ENCODE measurements at regions not wholly inside any gene's neighbourhood (a gene's known extent, or its start where the extent isn't known, plus 50 kb on each side); places are given as distances from the start of the nearest gene placed in this dataset.
"Not testable (repeated sequence)": the region's sequence is repeated elsewhere in the genome, so short reads cannot be mapped to it uniquely, and the experiment has no call there.

DNA sequence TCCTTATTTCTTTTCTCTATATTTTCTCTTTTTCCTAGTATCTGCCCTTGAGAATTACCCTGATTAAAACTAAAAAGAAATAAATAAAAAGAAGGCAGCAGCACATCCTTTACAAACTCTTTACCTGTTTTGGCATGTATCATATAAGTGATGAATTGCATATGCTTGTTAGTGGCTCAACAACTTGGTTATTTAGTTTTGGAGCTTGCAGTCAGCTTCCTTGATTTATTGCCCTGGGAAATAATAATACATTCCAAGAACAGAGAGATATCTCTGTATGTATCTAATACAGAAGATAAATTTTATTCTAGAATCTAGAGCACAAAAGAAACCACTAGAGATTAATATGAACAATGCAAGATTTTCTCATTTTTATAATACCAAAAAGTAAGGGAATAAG is 139.8 kb upstream of the ZC3H15 start:
- Mint-ChIP-seq H3K9me3 (no peaks in the 10 kb centered on the region), H3K4me1 (ENCODE audit: low read depth) (peaks cover 6% of the 10 kb centered on the region; the same call in 1 of the 2 replicates), H3K4me3 (no peak overlapping the region), H3K27ac (no peak overlapping the region), H3K27me3 (ENCODE audit: insufficient read depth) (peaks cover 2% of the 10 kb centered on the region; the same call in 1 of the 2 replicates), H3K36me3 (ENCODE audit: low read depth) (no peaks in the 10 kb centered on the region)
- TF ChIP-seq, protein P1, sequence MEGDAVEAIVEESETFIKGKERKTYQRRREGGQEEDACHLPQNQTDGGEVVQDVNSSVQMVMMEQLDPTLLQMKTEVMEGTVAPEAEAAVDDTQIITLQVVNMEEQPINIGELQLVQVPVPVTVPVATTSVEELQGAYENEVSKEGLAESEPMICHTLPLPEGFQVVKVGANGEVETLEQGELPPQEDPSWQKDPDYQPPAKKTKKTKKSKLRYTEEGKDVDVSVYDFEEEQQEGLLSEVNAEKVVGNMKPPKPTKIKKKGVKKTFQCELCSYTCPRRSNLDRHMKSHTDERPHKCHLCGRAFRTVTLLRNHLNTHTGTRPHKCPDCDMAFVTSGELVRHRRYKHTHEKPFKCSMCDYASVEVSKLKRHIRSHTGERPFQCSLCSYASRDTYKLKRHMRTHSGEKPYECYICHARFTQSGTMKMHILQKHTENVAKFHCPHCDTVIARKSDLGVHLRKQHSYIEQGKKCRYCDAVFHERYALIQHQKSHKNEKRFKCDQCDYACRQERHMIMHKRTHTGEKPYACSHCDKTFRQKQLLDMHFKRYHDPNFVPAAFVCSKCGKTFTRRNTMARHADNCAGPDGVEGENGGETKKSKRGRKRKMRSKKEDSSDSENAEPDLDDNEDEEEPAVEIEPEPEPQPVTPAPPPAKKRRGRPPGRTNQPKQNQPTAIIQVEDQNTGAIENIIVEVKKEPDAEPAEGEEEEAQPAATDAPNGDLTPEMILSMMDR (IDR thresholded peaks at IDR 0.05) = no peak
- no peak for DNase-seq

DNA sequence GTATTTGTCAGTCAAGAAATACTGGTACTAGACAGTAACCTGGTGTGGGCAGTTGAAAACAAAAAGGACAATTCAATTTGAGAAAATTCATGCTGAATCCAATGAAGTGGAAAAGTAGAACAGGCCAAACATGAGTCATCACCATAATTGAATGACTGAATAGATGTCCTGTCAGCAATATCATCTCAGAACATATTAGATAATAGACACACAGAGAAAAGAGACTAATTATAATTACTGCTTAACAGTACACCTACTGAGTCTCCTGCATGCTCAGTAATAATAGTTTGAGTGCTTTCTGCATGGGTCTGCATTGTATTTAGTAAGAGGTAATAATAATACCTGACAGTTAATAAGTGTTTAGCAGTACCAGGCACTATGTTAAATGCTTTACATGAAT is 138.6 kb upstream of the ZC3H15 start:
- Mint-ChIP-seq H3K4me1 (ENCODE audit: low read depth) (peaks cover 6% of the 10 kb centered on the region; the same call in 1 of the 2 replicates), H3K36me3 (ENCODE audit: low read depth) (no peaks in the 10 kb centered on the region), H3K27ac (no peak overlapping the region), H3K4me3 (no peak overlapping the region), H3K27me3 (ENCODE audit: insufficient read depth) (peaks cover 2% of the 10 kb centered on the region; the same call in 1 of the 2 replicates), H3K9me3 (peaks cover 3% of the 10 kb centered on the region; the same call in 1 of the 2 replicates)
- TF ChIP-seq, protein P1 (IDR thresholded peaks at IDR 0.05) = no peak
- DNase-seq = no peak

DNA sequence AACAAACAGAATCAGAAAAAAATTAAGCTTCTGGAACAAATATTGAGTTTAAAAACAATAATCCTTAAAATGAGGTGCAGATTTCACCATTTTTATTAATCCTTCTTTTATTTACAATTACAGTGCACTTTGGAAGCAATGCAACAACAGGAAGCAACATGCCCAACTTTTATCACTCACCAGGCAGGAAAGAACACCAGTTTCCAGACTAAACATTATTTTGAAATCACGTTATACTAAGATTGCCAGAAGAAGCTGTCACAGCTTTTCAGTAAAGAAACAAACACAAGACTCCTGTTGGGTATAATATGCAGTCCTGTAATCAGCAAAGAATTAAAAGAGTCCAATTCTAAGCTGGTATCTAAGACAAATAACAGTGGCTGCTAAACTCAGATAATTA is 137.9 kb upstream of the ZC3H15 start:
- Mint-ChIP-seq H3K9me3 (peaks cover 10% of the 10 kb centered on the region; the same call in 1 of the 2 replicates), H3K4me3 (no peak overlapping the region), H3K27me3 (ENCODE audit: insufficient read depth) (peaks cover 2% of the 10 kb centered on the region; the same call in 1 of the 2 replicates), H3K36me3 (ENCODE audit: low read depth) (no peaks in the 10 kb centered on the region), H3K27ac (no peak overlapping the region), H3K4me1 (ENCODE audit: low read depth) (peaks cover 6% of the 10 kb centered on the region; the same call in 1 of the 2 replicates)
- TF ChIP-seq, protein P1 (IDR thresholded peaks at IDR 0.05) = no peak
- no peak for DNase-seq

DNA sequence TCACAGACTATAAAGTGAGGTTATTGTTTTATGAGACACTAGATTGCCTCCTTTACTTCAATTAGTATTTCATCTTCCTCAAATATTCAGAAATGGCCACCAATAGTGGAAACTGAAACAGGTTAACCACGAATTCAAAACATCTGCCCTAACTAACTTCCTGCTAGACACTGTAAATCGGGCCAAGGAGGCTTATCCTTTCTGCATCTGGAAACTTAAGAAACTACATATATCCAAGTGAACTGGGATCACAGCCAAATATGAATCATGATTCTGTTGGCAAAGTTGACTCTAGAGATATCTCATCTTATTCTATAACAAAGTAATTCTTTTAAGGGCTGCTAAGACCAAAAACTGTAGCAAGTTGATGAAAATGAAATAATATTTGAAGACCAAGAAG is 136.6 kb upstream of the ZC3H15 start:
- H3K27ac Mint-ChIP-seq = no peak overlapping the region
- peak; percentile 51 for DNase-seq
- peaks cover 2% of the 10 kb centered on the region; the same call in 1 of the 2 replicates for H3K27me3 Mint-ChIP-seq (ENCODE audit: insufficient read depth)
- no peak overlapping the region; the same call in 1 of the 2 replicates for H3K4me3 Mint-ChIP-seq
- H3K36me3 Mint-ChIP-seq (ENCODE audit: low read depth) = peaks cover 6% of the 10 kb centered on the region; the same call in 1 of the 2 replicates
- H3K9me3 Mint-ChIP-seq = peaks cover 14% of the 10 kb centered on the region; the same call in 1 of the 2 replicates
- peaks cover 6% of the 10 kb centered on the region; the same call in 1 of the 2 replicates for H3K4me1 Mint-ChIP-seq (ENCODE audit: low read depth)
- TF ChIP-seq, protein P1 (IDR thresholded peaks at IDR 0.05) = no peak

DNA sequence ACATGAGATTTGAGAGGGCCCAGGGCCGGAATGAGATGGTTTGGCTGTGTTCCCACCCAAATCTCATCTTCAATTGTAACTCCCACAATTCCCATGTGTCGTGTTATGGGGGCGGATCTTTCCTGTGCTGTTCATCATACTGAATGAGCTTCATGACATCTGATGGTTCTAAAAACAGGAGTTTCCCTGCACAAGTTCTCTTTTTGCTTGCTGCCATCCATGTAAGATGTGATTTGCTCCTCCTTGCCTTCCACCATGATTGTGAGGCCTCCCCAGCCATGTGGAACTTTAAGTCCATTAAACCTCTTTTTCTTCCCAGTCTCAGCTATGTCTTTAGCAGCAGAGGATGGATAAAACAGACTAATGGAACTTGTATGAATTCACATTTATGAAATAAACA is 131.9 kb upstream of the ZC3H15 start:
- H3K9me3 Mint-ChIP-seq = peaks cover 14% of the 10 kb centered on the region; the same call in 1 of the 2 replicates
- H3K27me3 Mint-ChIP-seq (ENCODE audit: insufficient read depth) = not testable (repeated sequence)

DNA sequence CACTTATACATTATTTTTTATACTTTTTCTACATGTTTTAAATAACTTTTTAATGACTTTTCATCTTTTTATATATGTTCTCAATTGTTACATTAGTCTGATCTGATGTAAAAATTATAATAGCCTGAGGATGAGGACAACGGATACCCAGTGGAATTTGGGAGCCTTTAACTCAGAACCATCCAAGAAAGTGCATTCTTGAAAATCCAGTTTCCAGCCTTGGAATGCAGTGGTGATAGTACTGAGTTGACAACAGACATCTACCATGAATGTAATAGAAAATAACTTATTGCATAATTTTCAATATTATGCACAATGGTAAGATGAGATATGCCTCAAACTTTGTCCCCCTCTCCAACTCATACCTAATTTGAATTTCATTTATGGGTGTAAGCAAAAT is 120.7 kb upstream of the ZC3H15 start:
- no peak overlapping the region for H3K4me3 Mint-ChIP-seq

More for the DNA sequence above, 131.9 kb upstream of the ZC3H15 start:
- DNase-seq; H3K4me3 Mint-ChIP-seq; H3K27ac Mint-ChIP-seq; H3K4me1 Mint-ChIP-seq (ENCODE audit: low read depth); H3K36me3 Mint-ChIP-seq (ENCODE audit: low read depth): not testable (repeated sequence)

More for the DNA sequence above, 120.7 kb upstream of the ZC3H15 start:
- Mint-ChIP-seq H3K27ac (no peak overlapping the region), H3K9me3 (no peaks in the 10 kb centered on the region; the same call in 1 of the 2 replicates), H3K4me1 (ENCODE audit: low read depth) (no peaks in the 10 kb centered on the region), H3K27me3 (ENCODE audit: insufficient read depth) (no peaks in the 10 kb centered on the region), H3K36me3 (ENCODE audit: low read depth) (no peaks in the 10 kb centered on the region)
- DNase-seq = no peak
- TF ChIP-seq, protein P1 (IDR thresholded peaks at IDR 0.05) = no peak
